Activated CD4-positive, alpha-beta T cell treated with anti-CD3 and anti-CD28 coated beads for 36 hours (primary cell): ENCODE measurements at regions not wholly inside any gene's neighbourhood (a gene's known extent, or its start where the extent isn't known, plus 50 kb on each side); places are given as distances from the start of the nearest gene placed in this dataset.

ENCODE experiments used
- ATAC-seq: fragments of 200-7000 bp; cut with Tn5 transposase; one replicate; pipeline ENCODE4 v1.10.0; 2021; ENCODE audit warnings: mild to moderate bottlenecking, moderate library complexity
- CTCF ChIA-PET: fragments of 350-600 bp; sonication (Branson Sonifier 250); formaldehyde crosslinking; loops from one replicate; lab custom pipeline; 2021; ENCODE audit warnings: antibody characterized with exemption; lab: Charles Lee
- POLR2A ChIA-PET: fragments of 350-600 bp; sonication (Branson Sonifier 250); formaldehyde crosslinking; loops from one replicate; lab custom pipeline; 2021; ENCODE audit warnings: antibody characterized with exemption, inconsistent platforms; lab: Charles Lee
- DNase-seq: peaks from one replicate; pipeline ENCODE4 v3.0.0-alpha.2; 2020
- H3K27ac Mint-ChIP-seq: one replicate; pipeline ENCODE4 v1.8.0; 2021; ENCODE audit warnings: mixed read lengths
- H3K27me3 Mint-ChIP-seq: one replicate; pipeline ENCODE4 v1.8.0; 2021; ENCODE audit warnings: mixed read lengths
- H3K36me3 Mint-ChIP-seq: one replicate; pipeline ENCODE4 v1.8.0; 2021; ENCODE audit warnings: low read depth, mixed read lengths
- H3K4me1 Mint-ChIP-seq: one replicate; pipeline ENCODE4 v1.8.0; 2021; ENCODE audit warnings: mixed read lengths
- H3K4me3 Mint-ChIP-seq: one replicate; pipeline ENCODE4 v1.8.0; 2021; ENCODE audit warnings: mild to moderate bottlenecking, moderate library complexity, mixed read lengths
- H3K9me3 Mint-ChIP-seq: one replicate; pipeline ENCODE4 v1.8.0; 2021; ENCODE audit warnings: low read depth, mixed read lengths
- intact Hi-C, 2 experiments: fragments of 100-400 bp; cut with DNase I in 1 of 2; cut with micrococcal nuclease in 1 of 2; formaldehyde crosslinking; loops; one replicate each; pipeline versions ENCODE4 v1.14.2 to v1.15.1; 2022 to 2024; cut with DNase I, micrococcal nuclease

- Mint-ChIP-seq H3K4me1 (no peaks in the 10 kb centered on the region), H3K27me3 (no peaks in the 10 kb centered on the region), H3K36me3 (no peaks in the 10 kb centered on the region), H3K4me3 (no peak overlapping the region), H3K27ac (no peak overlapping the region), H3K9me3 (no peaks in the 10 kb centered on the region)
- DNase-seq (no peak), ATAC-seq (no peak)
- ChIA-PET CTCF (no interaction called here), POLR2A (no interaction called here)
- intact Hi-C loops, result no loop called here
These were observed 712.7 kb downstream of the DHX35 start for GRCh38 chr20:39674842-39675241.

GRCh38 chr20:39670988-39671387, 708.8 kb downstream of the DHX35 start:
- no peaks in the 10 kb centered on the region for H3K9me3 Mint-ChIP-seq
- DNase-seq, result no peak
- intact Hi-C loops, result no loop called here
- no peaks in the 10 kb centered on the region for H3K4me1 Mint-ChIP-seq
- ATAC-seq, result no peak
- no peaks in the 10 kb centered on the region for H3K36me3 Mint-ChIP-seq
- no peaks in the 10 kb centered on the region for H3K27me3 Mint-ChIP-seq
- POLR2A ChIA-PET, result no interaction called here
- CTCF ChIA-PET, result no interaction called here
- H3K4me3 Mint-ChIP-seq, result no peak overlapping the region
- H3K27ac Mint-ChIP-seq, result no peak overlapping the region

DNA sequence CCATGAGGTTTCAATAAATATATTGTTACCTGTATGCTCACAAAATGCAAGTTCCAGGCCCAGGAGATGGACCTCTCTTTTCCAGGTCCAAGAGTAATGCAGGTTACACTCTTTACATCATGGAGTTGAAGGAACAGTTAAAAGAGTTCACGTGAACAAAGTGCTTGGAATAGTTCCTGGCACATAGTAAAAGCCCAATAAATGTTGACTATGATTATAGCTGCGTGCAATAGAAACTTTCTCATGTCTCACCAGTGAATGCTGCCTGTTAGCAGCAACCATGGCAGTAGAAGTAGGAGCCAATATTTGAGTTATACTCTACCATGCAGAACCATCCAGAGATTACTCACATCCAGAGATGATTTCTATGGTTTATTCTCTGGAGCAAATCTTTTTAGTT, 707.5 kb downstream of the DHX35 start:
- Mint-ChIP-seq H3K4me3 (no peak overlapping the region), H3K36me3 (no peaks in the 10 kb centered on the region), H3K4me1 (no peaks in the 10 kb centered on the region), H3K9me3 (no peaks in the 10 kb centered on the region), H3K27ac (no peak overlapping the region), H3K27me3 (no peaks in the 10 kb centered on the region)
- ChIA-PET CTCF (no interaction called here), POLR2A (no interaction called here)
- ATAC-seq (no peak), DNase-seq (no peak)
- intact Hi-C loops, result no loop called here

DNA sequence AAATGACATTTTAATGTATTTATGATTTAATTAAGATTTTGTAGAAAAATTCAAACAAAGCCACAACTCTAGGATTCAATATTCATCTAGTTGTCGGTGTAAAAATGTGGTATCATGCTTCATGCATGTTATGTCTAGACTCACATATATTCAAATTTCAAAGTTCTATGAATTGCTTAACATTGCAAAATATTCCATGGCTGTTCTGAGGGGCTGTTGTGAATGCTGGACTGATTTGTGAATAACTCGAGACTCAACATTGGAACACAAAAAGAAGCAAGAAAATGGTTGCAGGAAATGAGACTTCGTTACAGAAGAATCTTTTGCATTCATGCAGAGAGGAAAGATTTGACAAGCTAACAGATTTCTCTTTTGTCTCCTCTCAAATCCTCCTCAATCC, 705.9 kb downstream of the DHX35 start:
- CTCF ChIA-PET, result no interaction called here
- ATAC-seq, result no peak

GRCh38 chr20:39661833-39662232, 699.7 kb downstream of the DHX35 start:
- H3K27me3 Mint-ChIP-seq, result no peaks in the 10 kb centered on the region
- DNase-seq (no peak), ATAC-seq (no peak)
- H3K9me3 Mint-ChIP-seq, result no peaks in the 10 kb centered on the region
- POLR2A ChIA-PET, result no interaction called here
- intact Hi-C loops, result no loop called here
- CTCF ChIA-PET, result interaction anchor here (0.7 kb wide), 1 partner anchor 498 kb away, joined by 5 read pairs; no protein-coding TSS in a partner anchor
- no peaks in the 10 kb centered on the region for H3K36me3 Mint-ChIP-seq
- no peaks in the 10 kb centered on the region for H3K4me1 Mint-ChIP-seq
- no peak overlapping the region for H3K4me3 Mint-ChIP-seq
- no peak overlapping the region for H3K27ac Mint-ChIP-seq

More for the DNA sequence above, 705.9 kb downstream of the DHX35 start:
- no peaks in the 10 kb centered on the region for H3K4me1 Mint-ChIP-seq
- intact Hi-C loops, result no loop called here
- H3K27ac Mint-ChIP-seq, result no peak overlapping the region
- H3K27me3 Mint-ChIP-seq, result no peaks in the 10 kb centered on the region
- no peak for DNase-seq
- no peak overlapping the region for H3K4me3 Mint-ChIP-seq
- POLR2A ChIA-PET, result no interaction called here
- H3K9me3 Mint-ChIP-seq, result no peaks in the 10 kb centered on the region
- H3K36me3 Mint-ChIP-seq, result no peaks in the 10 kb centered on the region

GRCh38 chr20:39660965-39661364, 698.8 kb downstream of the DHX35 start:
- Mint-ChIP-seq H3K4me1 (no peaks in the 10 kb centered on the region), H3K36me3 (no peaks in the 10 kb centered on the region)
- CTCF ChIA-PET, result no interaction called here

DNA sequence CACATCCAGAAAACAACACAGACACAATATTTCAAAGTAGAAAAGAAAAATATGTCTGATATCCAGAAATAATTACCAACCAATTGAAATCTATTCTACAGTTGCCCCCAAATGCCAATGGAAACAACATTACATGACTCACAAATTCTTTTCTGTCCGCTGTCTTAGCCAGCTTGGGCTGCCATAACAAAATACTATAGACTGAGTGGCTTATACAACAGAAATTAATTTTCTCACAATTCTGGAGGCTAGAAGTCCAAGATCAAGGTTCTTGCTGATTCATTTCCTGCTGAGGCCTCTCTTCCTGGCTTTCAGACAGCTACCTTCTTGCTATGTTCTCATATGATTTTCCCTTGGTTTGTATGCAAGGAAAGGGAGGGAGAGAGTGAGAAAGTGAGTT, 698.1 kb downstream of the DHX35 start:
- ChIA-PET CTCF (no interaction called here), POLR2A (no interaction called here)
- Mint-ChIP-seq H3K27ac (no peak overlapping the region), H3K9me3 (no peaks in the 10 kb centered on the region), H3K4me1 (no peaks in the 10 kb centered on the region), H3K4me3 (no peak overlapping the region), H3K27me3 (no peaks in the 10 kb centered on the region), H3K36me3 (no peaks in the 10 kb centered on the region)
- no peak for ATAC-seq
- intact Hi-C loops, result no loop called here
- no peak for DNase-seq

More at GRCh38 chr20:39660965-39661364, 698.8 kb downstream of the DHX35 start:
- POLR2A ChIA-PET, result no interaction called here
- intact Hi-C loops, result no loop called here
- H3K9me3 Mint-ChIP-seq, result no peaks in the 10 kb centered on the region
- no peaks in the 10 kb centered on the region for H3K27me3 Mint-ChIP-seq
- no peak for DNase-seq
- no peak overlapping the region for H3K27ac Mint-ChIP-seq
- no peak for ATAC-seq
- H3K4me3 Mint-ChIP-seq, result no peak overlapping the region

- no peak overlapping the region for H3K4me3 Mint-ChIP-seq
- ChIA-PET CTCF (no interaction called here), POLR2A (no interaction called here)
- no peak overlapping the region for H3K27ac Mint-ChIP-seq
- H3K4me1 Mint-ChIP-seq, result no peaks in the 10 kb centered on the region
- H3K36me3 Mint-ChIP-seq, result no peaks in the 10 kb centered on the region
- no peaks in the 10 kb centered on the region for H3K9me3 Mint-ChIP-seq
- no peaks in the 10 kb centered on the region for H3K27me3 Mint-ChIP-seq
- intact Hi-C loops, result no loop called here
- no peak for DNase-seq
- ATAC-seq, result no peak
These were observed 696.7 kb downstream of the DHX35 start for GRCh38 chr20:39658662-39659409.

DNA sequence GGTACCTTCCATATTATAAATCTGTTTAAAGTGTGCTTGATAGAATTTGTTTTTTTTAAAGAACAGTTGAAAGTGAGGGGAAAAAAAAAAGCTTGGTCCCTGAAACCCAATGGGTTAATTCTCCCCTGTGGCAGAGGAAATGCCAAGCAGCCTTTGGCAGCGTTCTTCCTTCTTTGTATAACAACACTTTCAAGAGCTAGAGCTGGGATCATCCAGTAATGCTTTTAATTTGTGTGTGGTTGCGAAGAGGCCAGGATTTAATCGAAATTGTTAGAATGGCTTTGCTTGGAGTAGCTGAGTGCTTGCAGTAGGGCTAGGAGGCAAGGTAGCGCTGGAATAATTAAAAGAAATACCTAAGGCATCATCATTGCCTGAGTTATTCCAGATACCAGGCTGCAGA, 692.0 kb downstream of the DHX35 start:
- POLR2A ChIA-PET, result no interaction called here
- peaks cover 5% of the 10 kb centered on the region for H3K27me3 Mint-ChIP-seq

GRCh38 chr20:39651645-39652325, 689.6 kb downstream of the DHX35 start:
- H3K36me3 Mint-ChIP-seq, result no peaks in the 10 kb centered on the region
- peaks cover 5% of the 10 kb centered on the region for H3K27me3 Mint-ChIP-seq
- no peaks in the 10 kb centered on the region for H3K4me1 Mint-ChIP-seq
- intact Hi-C loops, result no loop called here
- no peak for DNase-seq
- ChIA-PET CTCF (interaction anchor here (0.7 kb wide), 1 partner anchor 1919 kb away, joined by 3 read pairs; no protein-coding TSS in a partner anchor), POLR2A (no interaction called here)
- no peak overlapping the region for H3K4me3 Mint-ChIP-seq
- H3K27ac Mint-ChIP-seq, result no peak overlapping the region
- no peak for ATAC-seq
- H3K9me3 Mint-ChIP-seq, result peaks cover 2% of the 10 kb centered on the region

More for the DNA sequence above, 692.0 kb downstream of the DHX35 start:
- CTCF ChIA-PET, result interaction anchor here (0.6 kb wide), 1 partner anchor 10 kb away, joined by 3 read pairs; no protein-coding TSS in a partner anchor
- Mint-ChIP-seq H3K27ac (no peak overlapping the region), H3K36me3 (no peaks in the 10 kb centered on the region), H3K4me3 (no peak overlapping the region), H3K4me1 (no peaks in the 10 kb centered on the region), H3K9me3 (peaks cover 2% of the 10 kb centered on the region)
- DNase-seq (no peak), ATAC-seq (no peak)
- intact Hi-C loops, result no loop called here

GRCh38 chr20:39646874-39647413, 684.8 kb downstream of the DHX35 start:
- no peaks in the 10 kb centered on the region for H3K4me1 Mint-ChIP-seq
- no peak overlapping the region for H3K4me3 Mint-ChIP-seq
- DNase-seq (no peak), ATAC-seq (no peak)
- intact Hi-C loops, result no loop called here
- CTCF ChIA-PET, result no interaction called here
- H3K9me3 Mint-ChIP-seq, result no peaks in the 10 kb centered on the region
- no peak overlapping the region for H3K27ac Mint-ChIP-seq
- H3K27me3 Mint-ChIP-seq, result peaks cover 3% of the 10 kb centered on the region
- no peaks in the 10 kb centered on the region for H3K36me3 Mint-ChIP-seq
- POLR2A ChIA-PET, result interaction anchor here (0.7 kb wide), 1 partner anchor 81 kb away, joined by 3 read pairs; no protein-coding TSS in a partner anchor

DNA sequence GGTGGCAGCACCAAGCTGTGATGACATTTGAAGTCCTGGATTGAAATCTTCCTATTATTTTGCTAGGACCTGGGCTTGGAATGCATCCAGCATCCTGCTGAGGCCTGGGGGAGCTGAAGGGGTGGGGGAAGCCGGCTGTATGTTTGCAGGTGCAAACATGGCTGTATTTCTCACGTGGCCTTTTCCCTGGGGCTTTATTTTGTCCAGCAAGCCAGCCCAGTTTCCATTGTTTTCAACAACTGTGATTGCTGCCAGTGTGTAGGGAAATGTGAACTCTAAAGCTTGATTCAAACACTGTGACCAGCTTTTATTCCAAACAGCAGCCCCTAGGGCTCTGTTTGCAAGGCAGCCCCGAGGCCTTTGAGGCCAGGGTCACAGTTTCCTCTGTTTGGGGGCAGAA, 683.0 kb downstream of the DHX35 start:
- DNase-seq (no peak), ATAC-seq (no peak)
- H3K36me3 Mint-ChIP-seq, result no peaks in the 10 kb centered on the region
- no peaks in the 10 kb centered on the region for H3K9me3 Mint-ChIP-seq
- H3K27ac Mint-ChIP-seq, result no peak overlapping the region
- no peaks in the 10 kb centered on the region for H3K27me3 Mint-ChIP-seq
- intact Hi-C loops, result no loop called here
- no peak overlapping the region for H3K4me3 Mint-ChIP-seq
- POLR2A ChIA-PET, result no interaction called here
- no peaks in the 10 kb centered on the region for H3K4me1 Mint-ChIP-seq
- CTCF ChIA-PET, result interaction anchor here (0.6 kb wide), 1 partner anchor 17 kb away, joined by 3 read pairs; no protein-coding TSS in a partner anchor
